ENCODE measurements at regions not wholly inside any gene's neighbourhood (a gene's known extent, or its start where the extent isn't known, plus 50 kb on each side); places are given as distances from the start of the nearest gene placed in this dataset.

- no peak for TF ChIP-seq CTCF (IDR thresholded peaks at IDR 0.05)
- no peak overlapping the region for H3K4me3 Mint-ChIP-seq
- ATAC-seq (ENCODE audit: low read depth): no peak
- intact Hi-C loops (cut with micrococcal nuclease): no loop called here
- no peak for DNase-seq
- peaks cover 9% of the 10 kb centered on the region for H3K9me3 Mint-ChIP-seq
- no peaks in the 10 kb centered on the region for H3K36me3 Mint-ChIP-seq (ENCODE audit: low read depth)
- ChIA-PET CTCF (no interaction called here), POLR2A (no interaction called here)
- H3K27me3 Mint-ChIP-seq: no peaks in the 10 kb centered on the region
- H3K27ac Mint-ChIP-seq: no peak overlapping the region
- H3K4me1 Mint-ChIP-seq: no peaks in the 10 kb centered on the region
Observed at GRCh38 chr5:106727071-106727470, 943.7 kb downstream of the EFNA5 start.

- ATAC-seq (ENCODE audit: low read depth): no peak
- no peak overlapping the region for H3K27ac Mint-ChIP-seq
- no peak for DNase-seq
- CTCF ChIA-PET: no interaction called here
- intact Hi-C loops (cut with micrococcal nuclease): no loop called here
- H3K36me3 Mint-ChIP-seq (ENCODE audit: low read depth): no peaks in the 10 kb centered on the region
- no peak overlapping the region for H3K4me3 Mint-ChIP-seq
- POLR2A ChIA-PET: no interaction called here
- H3K27me3 Mint-ChIP-seq: no peaks in the 10 kb centered on the region
- TF ChIP-seq CTCF (IDR thresholded peaks at IDR 0.05): no peak
- no peaks in the 10 kb centered on the region for H3K4me1 Mint-ChIP-seq
- H3K9me3 Mint-ChIP-seq: no peaks in the 10 kb centered on the region
Observed at GRCh38 chr5:106720367-106720766, 950.4 kb downstream of the EFNA5 start.

- no peak for ATAC-seq (ENCODE audit: low read depth)
- intact Hi-C loops (cut with micrococcal nuclease): no loop called here
- Mint-ChIP-seq H3K27me3 (no peaks in the 10 kb centered on the region), H3K9me3 (peaks cover 4% of the 10 kb centered on the region), H3K4me1 (no peaks in the 10 kb centered on the region), H3K27ac (no peak overlapping the region), H3K36me3 (ENCODE audit: low read depth) (no peaks in the 10 kb centered on the region), H3K4me3 (no peak overlapping the region)
- ChIA-PET POLR2A (no interaction called here), CTCF (no interaction called here)
- TF ChIP-seq CTCF (IDR thresholded peaks at IDR 0.05): no peak
- no peak for DNase-seq
Observed at GRCh38 chr5:106699796-106700195, 970.9 kb downstream of the EFNA5 start.

GRCh38 chr5:106699198-106699597 lies 971.5 kb downstream of the EFNA5 start:
- no peaks in the 10 kb centered on the region for H3K27me3 Mint-ChIP-seq
- H3K4me1 Mint-ChIP-seq: no peaks in the 10 kb centered on the region
- H3K9me3 Mint-ChIP-seq: peaks cover 4% of the 10 kb centered on the region
- DNase-seq (no peak), ATAC-seq (ENCODE audit: low read depth) (no peak)
- TF ChIP-seq CTCF (IDR thresholded peaks at IDR 0.05): no peak
- H3K36me3 Mint-ChIP-seq (ENCODE audit: low read depth): no peaks in the 10 kb centered on the region
- ChIA-PET CTCF (no interaction called here), POLR2A (no interaction called here)
- H3K4me3 Mint-ChIP-seq: no peak overlapping the region
- intact Hi-C loops (cut with micrococcal nuclease): no loop called here
- H3K27ac Mint-ChIP-seq: no peak overlapping the region

- Mint-ChIP-seq H3K4me3 (no peak overlapping the region), H3K4me1 (no peaks in the 10 kb centered on the region), H3K27me3 (no peaks in the 10 kb centered on the region), H3K27ac (no peak overlapping the region), H3K9me3 (peaks cover 4% of the 10 kb centered on the region), H3K36me3 (ENCODE audit: low read depth) (no peaks in the 10 kb centered on the region)
- ChIA-PET POLR2A (no interaction called here), CTCF (no interaction called here)
- intact Hi-C loops (cut with micrococcal nuclease): no loop called here
- ATAC-seq (ENCODE audit: low read depth) (no peak), DNase-seq (no peak)
- TF ChIP-seq CTCF (IDR thresholded peaks at IDR 0.05): no peak
Observed at GRCh38 chr5:106698169-106698568, 972.6 kb downstream of the EFNA5 start.

Measured in activated B cell treated with CpG ODN at 0.5 μM for 24 hours (primary cell).